ENCODE measurements at regions not wholly inside any gene's neighbourhood (a gene's known extent, or its start where the extent isn't known, plus 50 kb on each side); places are given as distances from the start of the nearest gene placed in this dataset.

GRCh38 chr22:48379371-48379770 is 1448.3 kb downstream of the BRD1 start:
- no peak overlapping the region for H3K27ac ChIP-seq
- DNase-seq, result peak in 1 of 5 donors; percentile 31
- no peaks in the 10 kb centered on the region for H3K36me3 ChIP-seq
- WGBS, 3 donors, result 88 to 91% (median 90%) methylated on average over 9 to 13 of the region's 13 CpGs
- H3K4me1 ChIP-seq (ENCODE audit: insufficient read depth), result no peaks in the 10 kb centered on the region
- no peaks in the 10 kb centered on the region for H3K27me3 ChIP-seq
- intact Hi-C loops (cut with DNase I), result no loop called here
- no peak overlapping the region for H3K4me3 ChIP-seq
- no peak for TF ChIP-seq POLR2A (IDR thresholded peaks at IDR 0.05)
- TF ChIP-seq EP300 (IDR thresholded peaks at IDR 0.05), result no peak
- no peak for TF ChIP-seq CTCF (IDR thresholded peaks at IDR 0.05)
- no peaks in the 10 kb centered on the region for H3K9me3 ChIP-seq

GRCh38 chr22:48378673-48379072 is 1449.0 kb downstream of the BRD1 start:
- Histone ChIP-seq H3K27me3 (no peaks in the 10 kb centered on the region), H3K4me1 (ENCODE audit: insufficient read depth) (no peaks in the 10 kb centered on the region), H3K9me3 (no peaks in the 10 kb centered on the region), H3K4me3 (no peak overlapping the region), H3K27ac (no peak overlapping the region), H3K36me3 (no peaks in the 10 kb centered on the region)
- no peak for DNase-seq
- 90 to 94% (median 91%) methylated on average over 6 of the region's 6 CpGs for WGBS, 3 donors
- no peak for TF ChIP-seq POLR2A (IDR thresholded peaks at IDR 0.05)
- no peak for TF ChIP-seq CTCF (IDR thresholded peaks at IDR 0.05)
- no peak for TF ChIP-seq EP300 (IDR thresholded peaks at IDR 0.05)
- intact Hi-C loops (cut with DNase I), result no loop called here

- no peaks in the 10 kb centered on the region for H3K4me1 ChIP-seq (ENCODE audit: insufficient read depth)
- H3K27me3 ChIP-seq, result no peaks in the 10 kb centered on the region
- intact Hi-C loops (cut with DNase I), result no loop called here
- no peak overlapping the region for H3K4me3 ChIP-seq
- no peak for DNase-seq
- TF ChIP-seq CTCF (IDR thresholded peaks at IDR 0.05), result no peak
- no peak for TF ChIP-seq EP300 (IDR thresholded peaks at IDR 0.05)
- no peak for TF ChIP-seq POLR2A (IDR thresholded peaks at IDR 0.05)
- WGBS, 3 donors, result 85 to 89% (median 86%) methylated on average over 8 of the region's 8 CpGs
- H3K9me3 ChIP-seq, result no peaks in the 10 kb centered on the region
- no peaks in the 10 kb centered on the region for H3K36me3 ChIP-seq
- no peak overlapping the region for H3K27ac ChIP-seq
Observed at GRCh38 chr22:48376936-48377712, 1450.5 kb downstream of the BRD1 start.

- peak in 1 of 5 donors; percentile 17 for DNase-seq
- intact Hi-C loops (cut with DNase I), result no loop called here
- no peak overlapping the region for H3K4me3 ChIP-seq
- 29 to 36% (median 35%) methylated on average over 8 of the region's 8 CpGs for WGBS, 3 donors
- no peaks in the 10 kb centered on the region for H3K36me3 ChIP-seq
- H3K27me3 ChIP-seq, result no peaks in the 10 kb centered on the region
- no peak overlapping the region for H3K27ac ChIP-seq
- H3K9me3 ChIP-seq, result no peaks in the 10 kb centered on the region
- H3K4me1 ChIP-seq (ENCODE audit: insufficient read depth), result no peaks in the 10 kb centered on the region
- TF ChIP-seq EP300 (IDR thresholded peaks at IDR 0.05), result no peak
- no peak for TF ChIP-seq CTCF (IDR thresholded peaks at IDR 0.05)
- no peak for TF ChIP-seq POLR2A (IDR thresholded peaks at IDR 0.05)
Observed at GRCh38 chr22:48376428-48376827, 1451.2 kb downstream of the BRD1 start.
